ENCODE measurements at regions not wholly inside any gene's neighbourhood (a gene's known extent, or its start where the extent isn't known, plus 50 kb on each side); places are given as distances from the start of the nearest gene placed in this dataset.

DNA sequence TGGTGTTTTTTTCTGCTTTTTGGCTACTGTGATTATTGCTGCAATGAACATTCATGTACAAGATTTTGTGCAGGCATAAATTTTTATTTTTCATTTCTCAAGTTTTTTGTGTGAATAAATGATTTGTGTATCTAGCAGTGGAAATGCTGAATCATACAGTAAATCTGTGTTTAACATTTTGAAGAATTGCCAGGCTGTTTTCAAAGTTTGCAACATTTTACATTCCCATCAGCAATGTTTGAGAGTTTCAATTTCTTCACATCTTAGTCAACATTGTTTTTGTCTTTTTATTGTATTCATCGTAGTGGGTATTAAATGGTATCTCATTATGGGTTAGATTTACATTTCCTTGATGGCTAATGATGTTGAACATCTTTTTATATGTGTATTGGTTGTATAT, 98.8 kb upstream of the RBMS1 start:
- TF ChIP-seq, protein P1, sequence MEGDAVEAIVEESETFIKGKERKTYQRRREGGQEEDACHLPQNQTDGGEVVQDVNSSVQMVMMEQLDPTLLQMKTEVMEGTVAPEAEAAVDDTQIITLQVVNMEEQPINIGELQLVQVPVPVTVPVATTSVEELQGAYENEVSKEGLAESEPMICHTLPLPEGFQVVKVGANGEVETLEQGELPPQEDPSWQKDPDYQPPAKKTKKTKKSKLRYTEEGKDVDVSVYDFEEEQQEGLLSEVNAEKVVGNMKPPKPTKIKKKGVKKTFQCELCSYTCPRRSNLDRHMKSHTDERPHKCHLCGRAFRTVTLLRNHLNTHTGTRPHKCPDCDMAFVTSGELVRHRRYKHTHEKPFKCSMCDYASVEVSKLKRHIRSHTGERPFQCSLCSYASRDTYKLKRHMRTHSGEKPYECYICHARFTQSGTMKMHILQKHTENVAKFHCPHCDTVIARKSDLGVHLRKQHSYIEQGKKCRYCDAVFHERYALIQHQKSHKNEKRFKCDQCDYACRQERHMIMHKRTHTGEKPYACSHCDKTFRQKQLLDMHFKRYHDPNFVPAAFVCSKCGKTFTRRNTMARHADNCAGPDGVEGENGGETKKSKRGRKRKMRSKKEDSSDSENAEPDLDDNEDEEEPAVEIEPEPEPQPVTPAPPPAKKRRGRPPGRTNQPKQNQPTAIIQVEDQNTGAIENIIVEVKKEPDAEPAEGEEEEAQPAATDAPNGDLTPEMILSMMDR (optimal IDR thresholded peaks at IDR 0.05 in 1 of 3, IDR thresholded peaks at IDR 0.05 in 1 of 3, conservative IDR thresholded peaks at IDR 0.05 in 1 of 3; ENCODE audit: extremely low read depth in 1 of 3, insufficient read depth in 2 of 3, low read length in 3 of 3) = no peak
- no peak for TF ChIP-seq EZH2 (IDR thresholded peaks at IDR 0.05; ENCODE audit: low read length)

Data from keratinocyte (primary cell).